ENCODE measurements at regions not wholly inside any gene's neighbourhood (a gene's known extent, or its start where the extent isn't known, plus 50 kb on each side); places are given as distances from the start of the nearest gene placed in this dataset.

DNA sequence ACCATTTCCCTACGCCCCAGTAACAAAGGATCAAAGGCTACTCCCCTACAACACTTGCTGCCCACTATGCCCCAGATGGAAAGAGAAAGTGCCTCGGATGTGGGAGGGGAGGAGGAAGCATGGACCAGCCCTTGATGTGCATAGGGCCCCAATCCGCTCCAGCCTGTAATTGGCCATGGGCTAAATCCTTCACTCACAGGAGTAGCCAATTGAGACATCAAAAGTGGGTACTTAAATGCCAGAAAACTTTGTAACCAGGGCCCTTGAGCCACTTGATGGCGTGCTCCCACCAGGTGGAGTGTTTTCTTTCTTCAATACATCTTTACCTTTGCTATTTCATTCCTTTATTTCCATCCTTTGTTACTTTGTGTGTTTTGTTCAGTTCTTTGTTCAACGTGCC lies 500.5 kb upstream of the LRRN3 start:
- no peak for TF ChIP-seq GATA2 (IDR thresholded peaks at IDR 0.05; ENCODE audit: low read depth, low read length)
- no peak for TF ChIP-seq GATA3 (IDR thresholded peaks at IDR 0.05; ENCODE audit: low read depth, low read length)

Measured in SH-SY5Y (cell line).